H1 (cell line): ENCODE measurements at regions not wholly inside any gene's neighbourhood (a gene's known extent, or its start where the extent isn't known, plus 50 kb on each side); places are given as distances from the start of the nearest gene placed in this dataset.

Source experiments
- CTCF ChIA-PET: fragments of 300-600 bp; sonication (Branson Sonifier 250); formaldehyde crosslinking; loops from one replicate; lab custom pipeline; 2021; ENCODE audit not compliant: partially characterized antibody; lab: Charles Lee
- POLR2A ChIA-PET: fragments of 300-600 bp; sonication (Branson Sonifier 250); formaldehyde crosslinking; loops from one replicate; lab custom pipeline; 2021; ENCODE audit warnings: inconsistent platforms; ENCODE audit not compliant: partially characterized antibody; lab: Charles Lee
- DNase-seq, 2 experiments: peaks; one replicate each; pipeline versions ENCODE4 v3.0.0 to v3.0.0-alpha.2; 2010 to 2022; ENCODE audit warnings: low spot score in 2 of 2, low read depth in 1 of 2, mixed read lengths in 1 of 2
- FAIRE-seq: peaks from 2 replicates; lab custom pipeline; 2011; peaks lifted over from hg19 to GRCh38; lab: Jason Lieb, UNC
- H2AFZ ChIP-seq: 2 replicates; pipeline ENCODE4 v1.8.1; 2012; ENCODE audit warnings: low read length, inconsistent platforms
- H2AK5ac ChIP-seq: 2 replicates; pipeline ENCODE4 v1.6.1; 2013; ENCODE audit warnings: low read depth, low read length
- H2BK120ac ChIP-seq: replicated peaks from 2 replicates; pipeline ENCODE3; 2013; ENCODE audit warnings: low read depth, low read length, inconsistent platforms
- H2BK12ac ChIP-seq: 2 replicates; pipeline ENCODE4 v1.6.1; 2013; ENCODE audit warnings: low read depth, low read length
- H2BK15ac ChIP-seq: 2 replicates; pipeline ENCODE4 v1.6.1; 2013; ENCODE audit warnings: low read length
- H2BK20ac ChIP-seq: 2 replicates; pipeline ENCODE4 v1.6.1; 2013; ENCODE audit warnings: low read length
- H2BK5ac ChIP-seq: 2 replicates; pipeline ENCODE4 v1.6.1; 2013; ENCODE audit warnings: low read depth, low read length
- H3K14ac ChIP-seq: 2 replicates; pipeline ENCODE4 v1.6.1; 2013; ENCODE audit warnings: inconsistent platforms; ENCODE audit not compliant: insufficient read length
- H3K18ac ChIP-seq: 2 replicates; pipeline ENCODE4 v1.6.1; 2013; ENCODE audit warnings: low read length; ENCODE audit errors: extremely low read depth
- H3K23ac ChIP-seq: 2 replicates; pipeline ENCODE4 v1.6.1; 2013; ENCODE audit warnings: inconsistent platforms; ENCODE audit not compliant: insufficient read length
- H3K23me2 ChIP-seq: 2 replicates; pipeline ENCODE4 v1.6.1; 2013; ENCODE audit warnings: low read depth, low read length
- H3K27ac ChIP-seq: 2 replicates; pipeline ENCODE4 v1.6.1; 2011; ENCODE audit warnings: low read depth, low read length, inconsistent platforms
- H3K27me3 ChIP-seq, 4 experiments: replicated peaks in 1 of 4; 1 replicate in 1 of 4; 2 replicates in 3 of 4; pipeline versions ENCODE4 v1.6.1 to v1.8.1; 2011 to 2013; ENCODE audit warnings: low read length in 3 of 4, mild to moderate bottlenecking in 3 of 4, inconsistent platforms in 2 of 4, mixed read lengths in 2 of 4, moderate library complexity in 1 of 4; ENCODE audit not compliant: control insufficient read depth in 3 of 4, insufficient read depth in 3 of 4; ENCODE audit errors: extremely low read depth in 1 of 4
- H3K36me3 ChIP-seq, 4 experiments: 2 replicates each; pipeline versions ENCODE4 v1.6.1 to v1.8.1; 2011 to 2013; ENCODE audit warnings: mild to moderate bottlenecking in 4 of 4, low read length in 3 of 4, moderate library complexity in 2 of 4, control low read depth in 1 of 4, inconsistent platforms in 1 of 4; ENCODE audit not compliant: insufficient read depth in 4 of 4, control insufficient read depth in 2 of 4
- H3K4ac ChIP-seq: replicated peaks from 2 replicates; pipeline ENCODE3; 2013; ENCODE audit warnings: low read length, low read depth, mixed read lengths, inconsistent platforms; ENCODE audit not compliant: insufficient read length
- H3K4me1 ChIP-seq, 4 experiments: replicated peaks in 1 of 4; 1 replicate in 1 of 4; 2 replicates in 3 of 4; pipeline versions ENCODE4 v1.6.1 to v1.8.1; 2011 to 2013; ENCODE audit warnings: low read length in 3 of 4, inconsistent platforms in 2 of 4, mixed read lengths in 1 of 4; ENCODE audit not compliant: insufficient read depth in 4 of 4, control insufficient read depth in 3 of 4
- H3K4me2 ChIP-seq, 2 experiments: 2 replicates each; pipeline versions ENCODE4 v1.6.1 to v1.8.1; 2011 to 2013; ENCODE audit warnings: low read depth in 2 of 2, low read length in 2 of 2, control low read depth in 1 of 2, inconsistent platforms in 1 of 2, mild to moderate bottlenecking in 1 of 2; ENCODE audit not compliant: insufficient read depth in 1 of 2
- H3K4me3 ChIP-seq, 4 experiments: fragments of 200-600, 300-600 bp in 1 of 4; sonication (generic), shearing (Covaris generic), sonication (Bioruptor Twin) in 1 of 4; 2 replicates each; pipeline versions ENCODE4 v1.5.1 to v1.8.1; 2011 to 2016; ENCODE audit warnings: low read length in 4 of 4, low read depth in 3 of 4, control low read depth in 2 of 4, inconsistent platforms in 2 of 4, mild to moderate bottlenecking in 2 of 4, mixed read lengths in 1 of 4, moderate library complexity in 1 of 4; ENCODE audit not compliant: insufficient read depth in 2 of 4; ENCODE audit errors: extremely low read depth in 1 of 4
- H3K56ac ChIP-seq: replicated peaks from 2 replicates; pipeline ENCODE3; 2013; ENCODE audit warnings: low read depth, mild to moderate bottlenecking, mixed read lengths, low read length, inconsistent platforms; ENCODE audit not compliant: insufficient read length
- H3K79me1 ChIP-seq: 2 replicates; pipeline ENCODE4 v1.6.1; 2013; ENCODE audit warnings: low read depth, low read length, control low read depth
- H3K79me2 ChIP-seq, 2 experiments: 2 replicates each; pipeline versions ENCODE4 v1.6.1 to v1.8.1; 2012 to 2013; ENCODE audit warnings: low read length in 2 of 2, mild to moderate bottlenecking in 2 of 2, inconsistent platforms in 1 of 2; ENCODE audit not compliant: insufficient read depth in 2 of 2, control insufficient read depth in 1 of 2
- H3K9ac ChIP-seq, 4 experiments: replicated peaks in 1 of 4; 1 replicate in 1 of 4; 2 replicates in 3 of 4; pipeline versions ENCODE4 v1.6.1 to v1.8.1; 2011 to 2013; ENCODE audit warnings: low read depth in 3 of 4, low read length in 3 of 4, control low read depth in 2 of 4, mild to moderate bottlenecking in 2 of 4, moderate library complexity in 2 of 4, inconsistent platforms in 1 of 4; ENCODE audit errors: extremely low read depth in 1 of 4
- H3K9me3 ChIP-seq, 2 experiments: 2 replicates each; pipeline versions ENCODE4 v1.6.1 to v1.8.1; 2012 to 2013; ENCODE audit warnings: mild to moderate bottlenecking in 2 of 2, moderate library complexity in 2 of 2, control low read depth in 1 of 2, inconsistent platforms in 1 of 2, low read depth in 1 of 2, low read length in 1 of 2, mixed read lengths in 1 of 2; ENCODE audit not compliant: insufficient read depth in 2 of 2
- H4K20me1 ChIP-seq, 2 experiments: replicated peaks in 1 of 2; 2 replicates each; pipeline versions ENCODE3 to v1.8.1; 2011 to 2013; ENCODE audit warnings: inconsistent platforms in 2 of 2, low read length in 2 of 2, mild to moderate bottlenecking in 1 of 2; ENCODE audit not compliant: insufficient read depth in 2 of 2, control insufficient read depth in 1 of 2
- H4K5ac ChIP-seq: 2 replicates; pipeline ENCODE4 v1.6.1; 2013; ENCODE audit warnings: low read length, low read depth, mixed read lengths, inconsistent platforms; ENCODE audit not compliant: insufficient read length
- H4K8ac ChIP-seq: 2 replicates; pipeline ENCODE4 v1.8.0; 2013; ENCODE audit warnings: mild to moderate bottlenecking, moderate library complexity, low read length, inconsistent platforms; ENCODE audit not compliant: insufficient read depth; ENCODE audit errors: extremely low read depth
- H4K91ac ChIP-seq: replicated peaks from 2 replicates; pipeline ENCODE3; 2013; ENCODE audit warnings: low read length, mixed read lengths, inconsistent platforms; ENCODE audit not compliant: insufficient read length
- CBX8 ChIP-seq: fragments of 300-800, 300-1000 bp; sonication (generic); IDR thresholded peaks from 2 replicates; pipeline ENCODE4 v1.7.1; 2016; ENCODE audit warnings: low read depth, low read length, borderline replicate concordance
- EZH2 ChIP-seq: fragments of 200-600 bp; sonication (generic); IDR thresholded peaks from 2 replicates; pipeline ENCODE4 v1.7.1; 2012; ENCODE audit warnings: low read depth, mild to moderate bottlenecking, moderate library complexity, low read length, inconsistent platforms; ENCODE audit not compliant: severe bottlenecking
- GABPA ChIP-seq: IDR thresholded peaks from 2 replicates; pipeline ENCODE4 v1.6.1; 2011; ENCODE audit warnings: mild to moderate bottlenecking, low read length, moderate library complexity, borderline replicate concordance; ENCODE audit not compliant: insufficient read depth
- NANOG ChIP-seq: IDR thresholded peaks from 2 replicates; pipeline ENCODE4 v1.6.1; 2011; ENCODE audit warnings: low read length, low read depth, mild to moderate bottlenecking, inconsistent platforms; ENCODE audit not compliant: insufficient read depth, poor library complexity, severe bottlenecking
- PHF8 ChIP-seq: fragments of 200-600 bp; sonication (generic); conservative IDR thresholded peaks from 2 replicates; pipeline ENCODE4 v1.7.1; 2012; ENCODE audit warnings: low read depth, mild to moderate bottlenecking, inconsistent platforms, low read length, moderate library complexity
- SIX5 ChIP-seq: IDR thresholded peaks from 2 replicates; pipeline ENCODE4 v1.6.1; 2011; ENCODE audit warnings: mild to moderate bottlenecking, low read depth, low read length
- WGBS, 2 experiments: shearing (Covaris generic) in 1 of 2; methylation state at CpG; one replicate each; pipeline versions ENCODE4 v1.1.6 to v1.1.7; 2013 to 2015; ENCODE audit warnings: low lambda C conversion rate in 2 of 2, mixed read lengths in 2 of 2, inconsistent platforms in 1 of 2, low coverage in 1 of 2, missing lambda C conversion rate in 1 of 2; ENCODE audit not compliant: insufficient replicate concordance in 2 of 2, insufficient coverage in 1 of 2, insufficient read length in 1 of 2; ENCODE audit errors: extremely low coverage in 1 of 2, missing lambda C conversion rate in 1 of 2; 5-methylcytosine and 5-hydroxymethylcytosine counted together

GRCh38 chr21:16573578-16573977 lies 843.8 kb downstream of the USP25 start:
- Histone ChIP-seq H2BK12ac (no peak overlapping the region), H2AFZ (no peak overlapping the region), H3K18ac (no peak overlapping the region), H3K9me3 (no peaks in the 10 kb centered on the region), H3K79me2 (no peaks in the 10 kb centered on the region), H2BK20ac (no peak overlapping the region), H2AK5ac (no peak overlapping the region), H2BK15ac (no peak overlapping the region), H4K5ac (no peak overlapping the region), H3K36me3 (no peaks in the 10 kb centered on the region), H3K4ac (no peak overlapping the region), H3K9ac (no peak overlapping the region), H3K14ac (no peak overlapping the region), H3K4me3 (no peak overlapping the region), H3K4me2 (no peak overlapping the region), H3K56ac (no peak overlapping the region), H3K23ac (no peak overlapping the region), H3K4me1 (no peaks in the 10 kb centered on the region), H2BK5ac (no peak overlapping the region), H2BK120ac (no peak overlapping the region), H4K8ac (no peak overlapping the region), H4K91ac (no peak overlapping the region), H3K79me1 (no peaks in the 10 kb centered on the region), H3K27ac (no peak overlapping the region), H4K20me1 (no peaks in the 10 kb centered on the region), H3K27me3 (no peaks in the 10 kb centered on the region), H3K23me2 (no peaks in the 10 kb centered on the region)
- no peak for FAIRE-seq
- ChIA-PET POLR2A (interaction anchor here (0.6 kb wide), 1 partner anchor 756 kb away, joined by 3 read pairs; no protein-coding TSS in a partner anchor), CTCF (interaction anchor here (1.3 to 1.5 kb wide), 2 partner anchors 12 to 35 kb away, joined by 3 to 4 read pairs; no protein-coding TSS in a partner anchor)
- WGBS, 2 experiments: 89% methylated on average over 1 of the region's 1 CpG; no CpG with 5 or more reads in 1 of the 2 experiments
- DNase-seq: no peak
- no peak for TF ChIP-seq GABPA
- TF ChIP-seq SIX5: no peak
- no peak for TF ChIP-seq EZH2
- TF ChIP-seq NANOG: no peak
- TF ChIP-seq PHF8: no peak
- TF ChIP-seq CBX8: no peak
